H1 (cell line): ENCODE measurements at regions not wholly inside any gene's neighbourhood (a gene's known extent, or its start where the extent isn't known, plus 50 kb on each side); places are given as distances from the start of the nearest gene placed in this dataset.

Experiments
- CTCF ChIA-PET: fragments of 300-600 bp; sonication (Branson Sonifier 250); formaldehyde crosslinking; loops from one replicate; lab custom pipeline; 2021; ENCODE audit not compliant: partially characterized antibody; lab: Charles Lee
- POLR2A ChIA-PET: fragments of 300-600 bp; sonication (Branson Sonifier 250); formaldehyde crosslinking; loops from one replicate; lab custom pipeline; 2021; ENCODE audit warnings: inconsistent platforms; ENCODE audit not compliant: partially characterized antibody; lab: Charles Lee
- DNase-seq, 2 experiments: peaks; one replicate each; pipeline versions ENCODE4 v3.0.0 to v3.0.0-alpha.2; 2010 to 2022; ENCODE audit warnings: low spot score in 2 of 2, low read depth in 1 of 2, mixed read lengths in 1 of 2
- FAIRE-seq: peaks from 2 replicates; lab custom pipeline; 2011; peaks lifted over from hg19 to GRCh38; lab: Jason Lieb, UNC
- H2AFZ ChIP-seq: 2 replicates; pipeline ENCODE4 v1.8.1; 2012; ENCODE audit warnings: low read length, inconsistent platforms
- H2AK5ac ChIP-seq: 2 replicates; pipeline ENCODE4 v1.6.1; 2013; ENCODE audit warnings: low read depth, low read length
- H2BK120ac ChIP-seq: replicated peaks from 2 replicates; pipeline ENCODE3; 2013; ENCODE audit warnings: low read depth, low read length, inconsistent platforms
- H2BK12ac ChIP-seq: 2 replicates; pipeline ENCODE4 v1.6.1; 2013; ENCODE audit warnings: low read depth, low read length
- H2BK15ac ChIP-seq: 2 replicates; pipeline ENCODE4 v1.6.1; 2013; ENCODE audit warnings: low read length
- H2BK20ac ChIP-seq: 2 replicates; pipeline ENCODE4 v1.6.1; 2013; ENCODE audit warnings: low read length
- H2BK5ac ChIP-seq: 2 replicates; pipeline ENCODE4 v1.6.1; 2013; ENCODE audit warnings: low read depth, low read length
- H3K14ac ChIP-seq: 2 replicates; pipeline ENCODE4 v1.6.1; 2013; ENCODE audit warnings: inconsistent platforms; ENCODE audit not compliant: insufficient read length
- H3K18ac ChIP-seq: 2 replicates; pipeline ENCODE4 v1.6.1; 2013; ENCODE audit warnings: low read length; ENCODE audit errors: extremely low read depth
- H3K23ac ChIP-seq: 2 replicates; pipeline ENCODE4 v1.6.1; 2013; ENCODE audit warnings: inconsistent platforms; ENCODE audit not compliant: insufficient read length
- H3K23me2 ChIP-seq: 2 replicates; pipeline ENCODE4 v1.6.1; 2013; ENCODE audit warnings: low read depth, low read length
- H3K27ac ChIP-seq: 2 replicates; pipeline ENCODE4 v1.6.1; 2011; ENCODE audit warnings: low read depth, low read length, inconsistent platforms
- H3K27me3 ChIP-seq, 4 experiments: replicated peaks in 1 of 4; 1 replicate in 1 of 4; 2 replicates in 3 of 4; pipeline versions ENCODE4 v1.6.1 to v1.8.1; 2011 to 2013; ENCODE audit warnings: low read length in 3 of 4, mild to moderate bottlenecking in 3 of 4, inconsistent platforms in 2 of 4, mixed read lengths in 2 of 4, moderate library complexity in 1 of 4; ENCODE audit not compliant: control insufficient read depth in 3 of 4, insufficient read depth in 3 of 4; ENCODE audit errors: extremely low read depth in 1 of 4
- H3K36me3 ChIP-seq, 4 experiments: 2 replicates each; pipeline versions ENCODE4 v1.6.1 to v1.8.1; 2011 to 2013; ENCODE audit warnings: mild to moderate bottlenecking in 4 of 4, low read length in 3 of 4, moderate library complexity in 2 of 4, control low read depth in 1 of 4, inconsistent platforms in 1 of 4; ENCODE audit not compliant: insufficient read depth in 4 of 4, control insufficient read depth in 2 of 4
- H3K4ac ChIP-seq: replicated peaks from 2 replicates; pipeline ENCODE3; 2013; ENCODE audit warnings: low read length, low read depth, mixed read lengths, inconsistent platforms; ENCODE audit not compliant: insufficient read length
- H3K4me1 ChIP-seq, 4 experiments: replicated peaks in 1 of 4; 1 replicate in 1 of 4; 2 replicates in 3 of 4; pipeline versions ENCODE4 v1.6.1 to v1.8.1; 2011 to 2013; ENCODE audit warnings: low read length in 3 of 4, inconsistent platforms in 2 of 4, mixed read lengths in 1 of 4; ENCODE audit not compliant: insufficient read depth in 4 of 4, control insufficient read depth in 3 of 4
- H3K4me2 ChIP-seq, 2 experiments: 2 replicates each; pipeline versions ENCODE4 v1.6.1 to v1.8.1; 2011 to 2013; ENCODE audit warnings: low read depth in 2 of 2, low read length in 2 of 2, control low read depth in 1 of 2, inconsistent platforms in 1 of 2, mild to moderate bottlenecking in 1 of 2; ENCODE audit not compliant: insufficient read depth in 1 of 2
- H3K4me3 ChIP-seq, 4 experiments: fragments of 200-600, 300-600 bp in 1 of 4; sonication (generic), shearing (Covaris generic), sonication (Bioruptor Twin) in 1 of 4; 2 replicates each; pipeline versions ENCODE4 v1.5.1 to v1.8.1; 2011 to 2016; ENCODE audit warnings: low read length in 4 of 4, low read depth in 3 of 4, control low read depth in 2 of 4, inconsistent platforms in 2 of 4, mild to moderate bottlenecking in 2 of 4, mixed read lengths in 1 of 4, moderate library complexity in 1 of 4; ENCODE audit not compliant: insufficient read depth in 2 of 4; ENCODE audit errors: extremely low read depth in 1 of 4
- H3K56ac ChIP-seq: replicated peaks from 2 replicates; pipeline ENCODE3; 2013; ENCODE audit warnings: low read depth, mild to moderate bottlenecking, mixed read lengths, low read length, inconsistent platforms; ENCODE audit not compliant: insufficient read length
- H3K79me1 ChIP-seq: 2 replicates; pipeline ENCODE4 v1.6.1; 2013; ENCODE audit warnings: low read depth, low read length, control low read depth
- H3K79me2 ChIP-seq, 2 experiments: 2 replicates each; pipeline versions ENCODE4 v1.6.1 to v1.8.1; 2012 to 2013; ENCODE audit warnings: low read length in 2 of 2, mild to moderate bottlenecking in 2 of 2, inconsistent platforms in 1 of 2; ENCODE audit not compliant: insufficient read depth in 2 of 2, control insufficient read depth in 1 of 2
- H3K9ac ChIP-seq, 4 experiments: replicated peaks in 1 of 4; 1 replicate in 1 of 4; 2 replicates in 3 of 4; pipeline versions ENCODE4 v1.6.1 to v1.8.1; 2011 to 2013; ENCODE audit warnings: low read depth in 3 of 4, low read length in 3 of 4, control low read depth in 2 of 4, mild to moderate bottlenecking in 2 of 4, moderate library complexity in 2 of 4, inconsistent platforms in 1 of 4; ENCODE audit errors: extremely low read depth in 1 of 4
- H3K9me3 ChIP-seq, 2 experiments: 2 replicates each; pipeline versions ENCODE4 v1.6.1 to v1.8.1; 2012 to 2013; ENCODE audit warnings: mild to moderate bottlenecking in 2 of 2, moderate library complexity in 2 of 2, control low read depth in 1 of 2, inconsistent platforms in 1 of 2, low read depth in 1 of 2, low read length in 1 of 2, mixed read lengths in 1 of 2; ENCODE audit not compliant: insufficient read depth in 2 of 2
- H4K20me1 ChIP-seq, 2 experiments: replicated peaks in 1 of 2; 2 replicates each; pipeline versions ENCODE3 to v1.8.1; 2011 to 2013; ENCODE audit warnings: inconsistent platforms in 2 of 2, low read length in 2 of 2, mild to moderate bottlenecking in 1 of 2; ENCODE audit not compliant: insufficient read depth in 2 of 2, control insufficient read depth in 1 of 2
- H4K5ac ChIP-seq: 2 replicates; pipeline ENCODE4 v1.6.1; 2013; ENCODE audit warnings: low read length, low read depth, mixed read lengths, inconsistent platforms; ENCODE audit not compliant: insufficient read length
- H4K8ac ChIP-seq: 2 replicates; pipeline ENCODE4 v1.8.0; 2013; ENCODE audit warnings: mild to moderate bottlenecking, moderate library complexity, low read length, inconsistent platforms; ENCODE audit not compliant: insufficient read depth; ENCODE audit errors: extremely low read depth
- H4K91ac ChIP-seq: replicated peaks from 2 replicates; pipeline ENCODE3; 2013; ENCODE audit warnings: low read length, mixed read lengths, inconsistent platforms; ENCODE audit not compliant: insufficient read length
- E2F6 ChIP-seq: IDR thresholded peaks from 2 replicates; pipeline ENCODE4 v1.6.1; 2012; ENCODE audit warnings: inconsistent platforms
- JUND ChIP-seq: IDR thresholded peaks from 2 replicates; pipeline ENCODE4 v1.6.1; 2011; ENCODE audit warnings: mild to moderate bottlenecking, improper control_type of control experiment, low read length
- POLR2AphosphoS5 ChIP-seq: IDR thresholded peaks from 2 replicates; pipeline ENCODE4 v1.6.1; 2011; ENCODE audit warnings: low read depth, low read length
- POU5F1 ChIP-seq: IDR thresholded peaks from 2 replicates; pipeline ENCODE4 v1.6.1; 2011; ENCODE audit warnings: low read depth, mild to moderate bottlenecking, low read length, moderate library complexity
- SIN3A ChIP-seq, 2 experiments: IDR thresholded peaks in 1 of 2; conservative IDR thresholded peaks in 1 of 2; 2 replicates each; pipeline ENCODE4 v1.6.1; 2011 to 2012; ENCODE audit warnings: low read length in 2 of 2, improper control_type of control experiment in 1 of 2, low read depth in 1 of 2, mild to moderate bottlenecking in 1 of 2
- SUZ12 ChIP-seq: fragments of 200-600 bp; sonication (generic); IDR thresholded peaks from 2 replicates; pipeline ENCODE4 v1.6.1; 2012; ENCODE audit warnings: mild to moderate bottlenecking, inconsistent platforms, low read length, moderate library complexity, mixed read lengths
- TAF1 ChIP-seq: IDR thresholded peaks from 2 replicates; pipeline ENCODE4 v1.6.1; 2011; ENCODE audit warnings: mild to moderate bottlenecking, low read depth, low read length
- TAF7 ChIP-seq: optimal IDR thresholded peaks from 2 replicates; pipeline ENCODE3; 2011; ENCODE audit warnings: low read depth, mild to moderate bottlenecking, inconsistent platforms, low read length, moderate library complexity, borderline replicate concordance
- TBP ChIP-seq: IDR thresholded peaks from 2 replicates; pipeline ENCODE4 v1.6.1; 2011; ENCODE audit warnings: low read depth, low read length, improper control_type of control experiment
- TEAD4 ChIP-seq: IDR thresholded peaks from 2 replicates; pipeline ENCODE4 v1.6.1; 2012; ENCODE audit warnings: low read depth, low read length, inconsistent platforms, mixed read lengths
- WGBS, 2 experiments: shearing (Covaris generic) in 1 of 2; methylation state at CpG; one replicate each; pipeline versions ENCODE4 v1.1.6 to v1.1.7; 2013 to 2015; ENCODE audit warnings: low lambda C conversion rate in 2 of 2, mixed read lengths in 2 of 2, inconsistent platforms in 1 of 2, low coverage in 1 of 2, missing lambda C conversion rate in 1 of 2; ENCODE audit not compliant: insufficient replicate concordance in 2 of 2, insufficient coverage in 1 of 2, insufficient read length in 1 of 2; ENCODE audit errors: extremely low coverage in 1 of 2, missing lambda C conversion rate in 1 of 2; 5-methylcytosine and 5-hydroxymethylcytosine counted together

- H2BK20ac ChIP-seq, result peak overlapping the region; percentile 66
- DNase-seq (peak; percentile 54 to 93), FAIRE-seq (peak; percentile 89)
- H3K4me3 ChIP-seq, result peak overlapping the region; percentile 18 to 52 (median 30); a peak in 7 of 8 replicates
- no peaks in the 10 kb centered on the region; the same call in 1 of the 2 replicates for H3K23me2 ChIP-seq
- no peak overlapping the region for H2AFZ ChIP-seq
- H2BK12ac ChIP-seq, result peak overlapping the region; percentile 86
- no peak overlapping the region for H2BK15ac ChIP-seq
- H3K4ac ChIP-seq, result no peak overlapping the region
- H4K91ac ChIP-seq, result no peak overlapping the region
- H3K56ac ChIP-seq, result no peak overlapping the region
- peak overlapping the region in 1 of 4 experiments; percentile 68; a peak in 3 of 7 replicates for H3K9ac ChIP-seq
- H3K27ac ChIP-seq, result peak overlapping the region; percentile 37; the same call in 1 of the 2 replicates
- peak overlapping the region; percentile 42; the same call in 1 of the 2 replicates for H2AK5ac ChIP-seq
- H3K4me1 ChIP-seq, result peaks cover 0 to 15% (median 12%) of the 10 kb centered on the region in 4 experiments; a peak in 5 of 7 replicates
- H3K27me3 ChIP-seq, result no peaks in the 10 kb centered on the region
- WGBS, 2 experiments, result 4% methylated on average over 6 of the region's 6 CpGs; no CpG with 5 or more reads in 1 of the 2 experiments
- H3K79me1 ChIP-seq, result no peaks in the 10 kb centered on the region
- H3K14ac ChIP-seq, result no peak overlapping the region
- POLR2A ChIA-PET, result interaction anchor here (0.7 to 1.6 kb wide), 6 partner anchors 11 to 542 kb away, joined by 4 to 7 read pairs (median 5); partner anchors contain the start of gene SOX11
- H3K23ac ChIP-seq, result no peak overlapping the region
- no peaks in the 10 kb centered on the region for H4K20me1 ChIP-seq
- H4K5ac ChIP-seq, result no peak overlapping the region
- peak overlapping the region; percentile 44; the same call in 1 of the 2 replicates for H3K18ac ChIP-seq
- CTCF ChIA-PET, result interaction anchor here (1.2 to 1.4 kb wide), 3 partner anchors 9 to 616 kb away, joined by 3 to 4 read pairs (median 3); no protein-coding TSS in a partner anchor
- peak overlapping the region; percentile 35 for H2BK120ac ChIP-seq
- no peaks in the 10 kb centered on the region for H3K79me2 ChIP-seq
- no peaks in the 10 kb centered on the region for H3K36me3 ChIP-seq
- H2BK5ac ChIP-seq, result peak overlapping the region; percentile 91
- no peaks in the 10 kb centered on the region for H3K9me3 ChIP-seq
- no peak overlapping the region for H4K8ac ChIP-seq
- peak overlapping the region; percentile 63 to 65 for H3K4me2 ChIP-seq
- TF ChIP-seq POU5F1 (no peak), SUZ12 (no peak), TAF7 (peak; percentile 55), TBP (peak; percentile 72), E2F6 (peak; percentile 29; the same call in 1 of the 2 replicates), POLR2AphosphoS5 (no peak; the same call in 1 of the 2 replicates), TAF1 (peak; percentile 80), TEAD4 (no peak), SIN3A (conservative IDR thresholded peaks at IDR 0.05 in 1 of 2, IDR thresholded peaks at IDR 0.05 in 1 of 2; ENCODE audit: low read depth in 1 of 2, low read length in 2 of 2) (no peak), JUND (peak; percentile 35; the same call in 1 of the 2 replicates)
Observed at GRCh38 chr2:5373200-5373599, 319.0 kb upstream of the SOX11 start.
